ENCODE measurements at regions not wholly inside any gene's neighbourhood (a gene's known extent, or its start where the extent isn't known, plus 50 kb on each side); places are given as distances from the start of the nearest gene placed in this dataset.
"Not testable (repeated sequence)": the region's sequence is repeated elsewhere in the genome, so short reads cannot be mapped to it uniquely, and the experiment has no call there.

- DNase-seq (ENCODE audit: low spot score) = no peak
- TF ChIP-seq CTCF (conservative IDR thresholded peaks at IDR 0.05; ENCODE audit: low read depth) = no peak
- POLR2A ChIA-PET (ENCODE audit: low non-redundant PET) = no interaction called here
- H3K27ac ChIP-seq = no peak overlapping the region
- CTCF ChIA-PET = no interaction called here
These were observed 340.6 kb downstream of the GJA1 start for GRCh38 chr6:121776054-121776453.

- peak; percentile 40 for DNase-seq (ENCODE audit: low spot score)
These were observed 345.2 kb downstream of the GJA1 start for GRCh38 chr6:121780325-121781321.

GRCh38 chr6:121791396-121792315 lies 356.2 kb downstream of the GJA1 start:
- CTCF ChIA-PET = interaction anchor here (0.7 kb wide), 1 partner anchor 37 kb away, joined by 6 read pairs; no protein-coding TSS in a partner anchor
- POLR2A ChIA-PET (ENCODE audit: low non-redundant PET) = no interaction called here
- no peak for DNase-seq (ENCODE audit: low spot score)
- TF ChIP-seq CTCF (conservative IDR thresholded peaks at IDR 0.05; ENCODE audit: low read depth) = no peak
- no peak overlapping the region for H3K27ac ChIP-seq

More at GRCh38 chr6:121780325-121781321, 345.2 kb downstream of the GJA1 start:
- ChIA-PET CTCF (no interaction called here), POLR2A (ENCODE audit: low non-redundant PET) (no interaction called here)
- H3K27ac ChIP-seq = peak overlapping the region; percentile 80
- no peak for TF ChIP-seq CTCF (conservative IDR thresholded peaks at IDR 0.05; ENCODE audit: low read depth)

GRCh38 chr6:121794630-121795029 lies 359.2 kb downstream of the GJA1 start:
- POLR2A ChIA-PET (ENCODE audit: low non-redundant PET) = no interaction called here
- H3K27ac ChIP-seq = no peak overlapping the region
- TF ChIP-seq CTCF (conservative IDR thresholded peaks at IDR 0.05; ENCODE audit: low read depth) = no peak
- CTCF ChIA-PET = no interaction called here
- DNase-seq (ENCODE audit: low spot score) = peak; percentile 66

- POLR2A ChIA-PET (ENCODE audit: low non-redundant PET); DNase-seq (ENCODE audit: low spot score); CTCF ChIA-PET; H3K27ac ChIP-seq: not testable (repeated sequence)
These were observed 362.2 kb downstream of the GJA1 start for GRCh38 chr6:121797598-121797997.

GRCh38 chr6:121798126-121798525 lies 362.7 kb downstream of the GJA1 start:
- CTCF ChIA-PET; DNase-seq (ENCODE audit: low spot score); H3K27ac ChIP-seq; POLR2A ChIA-PET (ENCODE audit: low non-redundant PET): not testable (repeated sequence)

- DNase-seq (ENCODE audit: low spot score) = no peak
- no peak overlapping the region for H3K27ac ChIP-seq
- CTCF ChIA-PET = interaction anchor here (0.6 kb wide), 1 partner anchor 113 kb away, joined by 4 read pairs; no protein-coding TSS in a partner anchor
- no peak for TF ChIP-seq CTCF (conservative IDR thresholded peaks at IDR 0.05; ENCODE audit: low read depth)
- POLR2A ChIA-PET (ENCODE audit: low non-redundant PET) = no interaction called here
These were observed 364.1 kb downstream of the GJA1 start for GRCh38 chr6:121799574-121799973.

All from RWPE1 (cell line).